Smooth muscle cell of the brain vasculature (primary cell): ENCODE measurements at regions not wholly inside any gene's neighbourhood (a gene's known extent, or its start where the extent isn't known, plus 50 kb on each side); places are given as distances from the start of the nearest gene placed in this dataset.
"Not testable (repeated sequence)": the region's sequence is repeated elsewhere in the genome, so short reads cannot be mapped to it uniquely, and the experiment has no call there.

Experiments
- DNase-seq: peaks from one replicate; pipeline ENCODE4 v3.0.0-alpha.2; 2012; ENCODE audit warnings: low read depth, low spot score

- DNase-seq: no peak
These were observed 336.6 kb downstream of the PREX1 start for GRCh38 chr20:48490961-48491831.

- not testable (repeated sequence) for DNase-seq
These were observed 337.5 kb downstream of the PREX1 start for GRCh38 chr20:48490341-48490740.

DNA sequence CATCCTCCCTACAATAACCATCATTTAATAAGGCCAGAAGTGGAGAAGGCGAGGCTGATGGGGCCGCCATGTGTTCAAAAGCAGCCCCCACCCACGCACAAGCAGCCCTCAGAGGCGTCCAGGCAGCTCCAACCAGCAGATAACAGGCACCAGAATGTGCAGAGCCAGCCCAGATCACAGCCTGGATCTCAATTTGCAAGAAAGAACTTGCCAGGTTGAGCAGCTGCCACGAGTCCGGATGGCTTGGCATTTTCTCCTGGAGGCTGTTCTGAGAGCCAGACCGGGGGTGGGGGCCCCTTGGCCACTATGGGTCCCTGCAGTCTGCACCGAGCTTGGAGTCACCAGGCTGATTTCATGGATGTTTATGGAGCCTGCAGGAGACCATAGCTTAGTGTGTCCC lies 338.1 kb downstream of the PREX1 start:
- DNase-seq: no peak

GRCh38 chr20:48489046-48489463 lies 338.7 kb downstream of the PREX1 start:
- DNase-seq: no peak

- DNase-seq: not testable (repeated sequence)
These were observed 339.3 kb downstream of the PREX1 start for GRCh38 chr20:48488334-48489034.

DNA sequence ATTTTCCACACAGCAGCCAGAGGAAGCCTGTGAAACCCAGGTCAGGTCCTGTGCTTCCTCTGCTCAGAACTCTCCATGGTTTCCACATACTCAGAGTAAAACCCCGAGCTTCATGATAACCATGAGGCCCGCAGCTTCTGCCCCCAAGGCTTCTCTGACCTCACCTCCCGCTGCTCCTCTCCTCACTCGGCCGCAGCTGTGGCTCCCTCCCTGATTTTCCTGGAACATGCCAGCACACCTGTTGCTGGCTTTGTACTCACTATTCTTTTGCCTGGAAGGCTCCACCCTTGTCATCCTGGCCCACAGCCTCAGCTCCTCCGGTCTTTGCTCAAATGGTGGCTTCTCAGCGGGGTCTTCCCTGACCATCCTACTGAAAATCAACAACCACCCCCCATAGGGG lies 341.7 kb downstream of the PREX1 start:
- DNase-seq: no peak

GRCh38 chr20:48485153-48485552 lies 342.6 kb downstream of the PREX1 start:
- not testable (repeated sequence) for DNase-seq

DNA sequence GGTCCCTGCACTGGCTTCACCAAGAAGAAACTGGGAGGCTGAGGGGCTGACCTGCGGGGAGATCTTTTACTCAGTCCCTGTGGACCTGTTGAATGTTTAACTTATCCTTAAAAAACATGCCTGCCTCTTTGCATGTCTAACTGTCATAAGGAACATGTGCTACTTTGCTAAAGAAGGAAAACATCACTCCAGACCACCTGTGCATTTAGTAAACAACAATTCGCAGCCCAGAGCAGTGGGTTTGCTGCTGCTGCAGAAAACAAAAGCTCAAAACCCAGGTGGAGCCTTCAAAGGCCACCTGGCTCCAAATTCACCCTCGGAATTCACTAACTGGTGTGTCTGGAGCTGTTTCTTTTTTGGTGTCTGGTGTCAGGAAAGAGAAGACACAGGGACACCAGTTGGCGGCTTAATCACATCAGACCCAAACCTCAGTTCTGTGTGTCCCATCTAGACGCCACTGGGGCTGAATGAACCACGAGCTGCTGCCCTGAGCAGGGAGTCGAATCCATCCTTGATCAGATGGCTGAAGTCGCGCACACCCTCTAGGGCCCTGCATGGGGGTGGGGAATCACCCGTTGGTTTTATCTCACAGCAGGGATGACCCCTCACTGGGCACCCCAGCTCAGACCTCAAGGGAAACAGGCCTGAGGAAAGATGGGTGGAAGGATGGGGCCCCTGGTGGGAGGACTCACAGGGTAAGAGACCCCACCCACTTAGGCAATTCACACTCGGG lies 344.3 kb downstream of the PREX1 start:
- no peak for DNase-seq

GRCh38 chr20:48482790-48483189 lies 345.0 kb downstream of the PREX1 start:
- no peak for DNase-seq

DNA sequence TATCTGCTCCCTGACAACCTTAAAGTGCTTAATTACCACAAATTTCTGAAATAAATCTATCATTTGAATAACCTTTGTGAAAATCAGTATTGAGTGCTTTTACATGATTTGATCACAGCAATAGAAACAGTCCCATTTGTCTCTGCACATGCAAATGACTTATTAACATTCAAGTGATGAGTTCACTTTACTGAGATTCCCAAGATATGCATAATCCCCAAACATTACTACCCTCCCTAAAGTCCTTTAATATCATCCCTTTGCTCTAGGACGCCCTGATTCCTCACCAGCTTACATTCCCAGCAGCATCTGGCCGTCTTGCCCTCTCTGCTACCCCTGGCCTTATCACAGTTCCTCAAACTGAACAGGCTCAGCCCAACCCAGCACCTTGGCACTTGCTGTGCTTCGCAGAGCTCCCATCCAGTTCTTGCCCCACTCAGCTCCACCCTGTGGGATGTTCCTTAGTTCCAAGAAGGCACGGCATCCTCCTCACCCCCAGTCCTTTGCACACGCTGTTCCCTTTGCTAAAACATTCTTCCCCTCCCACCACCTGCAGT lies 347.5 kb downstream of the PREX1 start:
- DNase-seq: no peak

- no peak for DNase-seq
These were observed 348.8 kb downstream of the PREX1 start for GRCh38 chr20:48478806-48479585.

DNA sequence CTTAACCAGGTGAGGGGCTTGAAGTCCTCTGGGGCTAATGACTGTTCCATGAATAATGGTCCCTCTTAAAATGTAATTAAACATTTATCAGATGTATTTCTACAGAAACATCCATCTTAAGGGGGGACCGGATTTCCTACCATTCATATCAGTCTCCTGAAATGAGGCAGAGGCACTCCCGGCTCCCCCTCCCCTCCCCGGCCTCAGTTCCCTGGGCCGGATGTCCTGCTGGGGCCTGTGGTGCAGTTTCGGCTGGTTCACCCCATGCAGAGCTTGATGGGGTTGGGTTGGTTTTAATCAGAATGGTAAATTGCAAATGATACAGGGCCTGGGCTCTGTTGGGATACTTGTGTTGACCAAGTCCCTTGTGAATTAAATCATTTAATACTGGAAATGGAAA lies 349.4 kb downstream of the PREX1 start:
- no peak for DNase-seq

DNA sequence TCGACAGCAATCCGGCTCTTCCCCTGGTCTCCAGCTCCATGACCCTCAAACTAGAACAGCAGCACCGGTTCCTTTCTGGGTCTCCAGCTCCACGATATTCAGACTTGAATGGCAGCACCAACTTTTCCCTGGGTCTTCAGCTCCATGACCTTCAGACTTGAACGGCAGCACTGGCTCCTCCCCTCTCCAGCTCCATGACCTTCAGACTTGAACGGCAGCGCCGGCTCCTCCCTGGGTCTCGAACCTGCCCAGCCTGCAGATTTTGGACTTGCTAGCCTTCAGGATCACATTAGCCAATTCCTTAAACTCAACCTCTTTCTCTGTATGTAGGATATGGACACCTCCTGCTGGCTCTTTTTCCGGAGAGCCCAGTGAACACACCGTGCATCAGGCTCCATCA lies 350.9 kb downstream of the PREX1 start:
- no peak for DNase-seq

DNA sequence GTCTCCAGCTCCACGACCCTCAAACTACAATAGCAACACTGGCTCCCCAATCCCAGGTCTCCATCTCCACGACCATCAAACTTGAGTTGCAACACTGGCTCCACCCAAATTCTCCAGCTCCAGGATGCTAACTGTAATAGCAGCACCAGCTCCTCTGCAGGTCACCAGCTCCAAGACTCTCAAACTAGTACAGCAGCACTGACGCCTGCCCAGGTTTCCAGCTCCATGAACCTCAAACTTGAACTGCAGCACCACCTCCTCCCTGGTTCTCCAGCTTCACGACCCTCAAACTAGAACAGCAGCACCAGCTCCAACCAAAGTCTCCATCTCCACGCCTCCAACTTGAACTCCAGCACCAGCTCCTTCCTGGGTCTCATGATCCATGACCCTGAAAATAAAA lies 353.8 kb downstream of the PREX1 start:
- no peak for DNase-seq

GRCh38 chr20:48471759-48472408 lies 355.9 kb downstream of the PREX1 start:
- DNase-seq: no peak

DNA sequence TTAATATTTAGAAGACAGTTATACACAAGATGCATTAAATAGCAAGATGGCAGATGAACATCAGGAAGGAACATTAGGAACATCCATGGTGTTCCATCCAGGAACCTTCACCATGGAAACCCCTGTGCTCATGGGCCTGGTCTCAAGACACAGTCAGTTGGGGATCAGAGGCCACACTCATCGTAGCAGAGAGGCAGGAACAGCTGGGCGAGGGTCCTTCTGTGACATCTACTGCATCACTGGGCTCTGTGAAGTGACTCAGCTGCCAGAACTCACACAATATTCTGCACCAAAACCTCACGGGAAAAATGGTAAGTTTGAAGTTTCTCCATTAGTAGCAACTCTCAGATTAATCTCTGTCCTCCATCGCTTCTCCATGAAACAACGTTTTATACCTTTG lies 356.6 kb downstream of the PREX1 start:
- DNase-seq: no peak

GRCh38 chr20:48470141-48470540 lies 357.7 kb downstream of the PREX1 start:
- DNase-seq: no peak

- no peak for DNase-seq
These were observed 358.8 kb downstream of the PREX1 start for GRCh38 chr20:48469026-48469425.

GRCh38 chr20:48468571-48468970 lies 359.2 kb downstream of the PREX1 start:
- DNase-seq: no peak

DNA sequence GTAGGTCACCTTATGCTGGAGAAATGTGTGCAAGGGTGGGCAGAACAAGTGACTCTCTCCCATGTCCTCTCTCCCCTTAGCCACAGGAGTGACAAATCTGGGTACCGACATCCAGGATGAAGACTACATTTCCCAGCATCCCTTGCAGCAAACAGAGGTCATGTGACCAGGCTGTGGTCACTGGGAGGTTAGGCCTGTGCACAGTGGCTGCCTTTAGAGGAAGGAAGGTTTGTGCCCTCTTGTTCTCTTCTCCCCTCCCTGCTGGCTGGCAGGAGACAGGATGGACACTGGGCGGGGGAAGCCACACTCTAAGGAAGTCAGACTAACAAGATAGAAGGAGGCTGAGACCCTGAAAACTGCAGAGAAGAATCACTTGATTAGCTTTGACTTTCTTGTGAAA lies 360.2 kb downstream of the PREX1 start:
- no peak for DNase-seq

DNA sequence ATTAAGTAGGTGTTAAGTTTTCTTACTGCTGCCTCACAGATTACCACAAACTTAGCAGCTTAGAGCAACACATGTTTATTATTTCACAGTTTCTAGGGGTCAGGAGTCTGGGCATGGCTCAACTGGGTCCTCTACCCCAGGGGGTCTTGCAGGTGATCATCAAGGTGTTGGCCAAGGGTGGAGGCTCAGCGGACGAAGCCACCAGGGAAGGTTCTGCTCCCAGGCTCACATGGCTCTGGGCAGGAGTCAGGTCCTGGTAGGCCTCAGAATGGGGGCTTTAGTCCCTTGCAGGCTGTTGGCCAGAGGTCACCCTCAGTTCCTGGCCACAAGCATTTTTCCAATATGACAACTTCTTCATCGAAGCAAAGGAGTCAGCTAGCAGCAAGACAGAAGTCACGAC lies 362.5 kb downstream of the PREX1 start:
- no peak for DNase-seq
